ENCODE measurements at regions not wholly inside any gene's neighbourhood (a gene's known extent, or its start where the extent isn't known, plus 50 kb on each side); places are given as distances from the start of the nearest gene placed in this dataset.

DNA sequence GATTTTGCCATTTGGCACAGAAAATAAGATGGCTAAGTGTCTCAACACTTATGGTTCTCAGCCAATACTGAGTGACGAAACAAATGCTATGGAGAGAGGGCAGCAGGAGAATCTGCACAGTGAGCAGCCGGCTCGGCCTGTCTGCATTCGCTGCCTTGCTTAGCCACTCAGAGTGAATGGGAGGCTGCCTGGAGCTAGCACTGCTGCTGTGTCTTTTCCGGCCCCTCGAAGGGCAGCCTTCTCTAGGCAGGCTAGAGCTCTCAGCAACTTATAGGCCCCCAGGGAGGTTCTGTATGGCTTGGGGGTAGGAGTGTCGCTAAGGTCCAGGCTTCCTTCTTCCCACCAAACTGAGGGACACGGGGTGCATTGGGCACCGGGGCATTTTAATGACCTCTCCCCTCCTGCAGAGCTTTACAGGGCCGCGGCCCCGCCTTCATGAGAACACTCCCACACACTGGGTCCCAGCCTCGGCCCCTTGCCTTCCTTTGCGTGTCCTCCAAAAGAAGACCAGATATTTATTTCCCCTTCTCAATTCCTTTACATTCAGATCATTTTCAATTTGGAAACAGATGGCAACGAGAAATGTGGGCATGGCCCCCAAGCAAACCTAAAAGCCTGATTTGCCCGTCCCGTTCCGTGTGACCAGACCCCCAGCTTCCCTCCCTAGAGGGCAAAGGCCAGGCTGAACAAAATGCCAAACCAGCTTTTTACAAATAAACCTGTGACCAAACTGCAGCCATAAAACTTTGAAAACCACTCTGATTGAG is 670.9 kb downstream of the TOX3 start:
- Histone ChIP-seq H4K20me1 (ENCODE audit: insufficient read depth, low read depth, low read length) (no peaks in the 10 kb centered on the region), H3K27ac (ENCODE audit: low read length) (no peak overlapping the region), H2AFZ (ENCODE audit: low read length) (no peak overlapping the region), H3K4me3 (ENCODE audit: low read length) (no peak overlapping the region), H3K9me3 (ENCODE audit: low read length) (no peaks in the 10 kb centered on the region), H3K4me2 (ENCODE audit: low read depth, low read length, poor library complexity, severe bottlenecking) (no peak overlapping the region), H3K9me2 (replicated peaks; ENCODE audit: insufficient read depth, low read length) (no peaks in the 10 kb centered on the region), H3K27me3 (ENCODE audit: low read length) (no peaks in the 10 kb centered on the region), H3K79me2 (ENCODE audit: low read length) (no peaks in the 10 kb centered on the region), H3K4me1 (ENCODE audit: low read length) (no peaks in the 10 kb centered on the region), H3K9ac (ENCODE audit: low read length) (no peak overlapping the region), H3K36me3 (ENCODE audit: insufficient read depth, low read length) (no peaks in the 10 kb centered on the region)
- DNase-seq = no peak

DNA sequence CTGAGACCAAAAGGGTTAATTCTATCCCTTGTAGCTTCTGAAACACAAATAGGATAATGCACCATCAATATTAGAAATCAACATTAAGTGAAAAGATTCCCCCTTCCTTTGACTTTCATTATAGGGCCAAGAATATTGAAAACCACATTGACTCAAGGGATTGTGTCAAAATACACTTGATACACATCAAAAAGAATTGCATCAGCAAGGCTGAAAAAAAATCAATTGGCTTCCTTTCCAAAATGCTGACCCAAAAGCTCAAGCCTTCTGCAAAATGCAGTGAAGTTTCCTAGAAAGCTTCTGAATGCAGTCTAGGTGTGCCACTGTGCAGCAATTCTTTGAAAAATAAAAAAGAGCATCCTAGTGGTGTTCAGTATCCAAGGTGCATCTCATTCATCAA is 674.4 kb downstream of the TOX3 start:
- DNase-seq = no peak
- Histone ChIP-seq H3K9ac (ENCODE audit: low read length) (no peak overlapping the region), H4K20me1 (ENCODE audit: insufficient read depth, low read depth, low read length) (no peaks in the 10 kb centered on the region), H3K4me3 (ENCODE audit: low read length) (no peak overlapping the region), H3K79me2 (ENCODE audit: low read length) (no peaks in the 10 kb centered on the region), H3K9me3 (ENCODE audit: low read length) (no peaks in the 10 kb centered on the region), H3K4me2 (ENCODE audit: low read depth, low read length, poor library complexity, severe bottlenecking) (no peak overlapping the region), H3K4me1 (ENCODE audit: low read length) (no peaks in the 10 kb centered on the region), H3K36me3 (ENCODE audit: insufficient read depth, low read length) (no peaks in the 10 kb centered on the region), H3K9me2 (replicated peaks; ENCODE audit: insufficient read depth, low read length) (no peaks in the 10 kb centered on the region), H3K27ac (ENCODE audit: low read length) (no peak overlapping the region), H2AFZ (ENCODE audit: low read length) (no peak overlapping the region), H3K27me3 (ENCODE audit: low read length) (no peaks in the 10 kb centered on the region)

DNA sequence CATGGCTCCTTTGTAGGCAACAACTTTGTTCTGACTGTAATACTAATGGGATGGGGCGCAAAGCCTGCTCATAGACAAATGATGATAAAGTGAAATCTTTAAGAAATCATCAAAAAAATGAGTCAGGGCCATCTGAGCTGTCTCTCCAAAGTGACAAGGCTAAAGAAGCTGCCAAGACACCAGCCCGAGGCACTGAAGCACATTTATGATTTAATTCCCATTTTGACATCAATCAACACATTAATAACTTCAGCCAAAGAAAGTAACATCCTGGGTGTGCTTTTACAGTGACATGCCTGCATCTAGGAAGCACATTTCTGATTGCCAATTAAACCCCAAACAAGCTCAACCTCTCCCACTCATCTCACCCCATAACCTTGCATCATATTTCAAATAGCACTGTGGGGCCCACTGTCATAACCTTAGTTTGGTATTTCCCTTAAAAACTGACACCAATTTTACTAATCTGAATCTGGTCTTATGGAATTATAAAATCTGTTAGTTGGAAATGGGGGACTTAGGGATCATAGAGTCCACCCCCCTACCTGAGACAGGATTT is 676.6 kb downstream of the TOX3 start:
- H3K9ac ChIP-seq (ENCODE audit: low read length) = no peak overlapping the region
- no peak for DNase-seq
- no peaks in the 10 kb centered on the region for H3K4me1 ChIP-seq (ENCODE audit: low read length)
- H3K4me3 ChIP-seq (ENCODE audit: low read length) = no peak overlapping the region
- no peaks in the 10 kb centered on the region for H3K79me2 ChIP-seq (ENCODE audit: low read length)
- no peaks in the 10 kb centered on the region for H3K27me3 ChIP-seq (ENCODE audit: low read length)
- no peak overlapping the region for H2AFZ ChIP-seq (ENCODE audit: low read length)
- H3K4me2 ChIP-seq (ENCODE audit: low read depth, low read length, poor library complexity, severe bottlenecking) = no peak overlapping the region
- no peaks in the 10 kb centered on the region for H3K9me2 ChIP-seq (replicated peaks; ENCODE audit: insufficient read depth, low read length)
- no peaks in the 10 kb centered on the region for H3K9me3 ChIP-seq (ENCODE audit: low read length)
- no peaks in the 10 kb centered on the region for H4K20me1 ChIP-seq (ENCODE audit: insufficient read depth, low read depth, low read length)
- no peaks in the 10 kb centered on the region for H3K36me3 ChIP-seq (ENCODE audit: insufficient read depth, low read length)
- H3K27ac ChIP-seq (ENCODE audit: low read length) = no peak overlapping the region

DNA sequence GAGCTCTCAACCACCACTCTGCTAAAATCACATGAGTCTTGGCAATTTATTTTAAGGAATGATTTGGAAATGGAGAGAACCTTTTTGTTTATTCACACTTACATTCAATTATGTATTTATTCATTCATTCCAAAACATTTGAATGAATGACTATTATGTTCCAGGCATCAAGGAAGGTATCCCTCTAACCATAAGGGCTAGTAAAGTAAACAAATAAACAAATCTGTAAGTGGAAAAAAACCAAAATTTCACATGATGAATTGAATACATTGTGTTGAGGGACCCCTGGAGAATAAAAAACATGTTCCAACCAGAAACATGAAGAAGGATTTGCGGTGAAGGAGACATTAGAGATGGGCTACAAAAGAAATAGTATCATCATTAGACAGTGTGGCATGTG is 677.8 kb downstream of the TOX3 start:
- Histone ChIP-seq H3K27me3 (ENCODE audit: low read length) (no peaks in the 10 kb centered on the region), H3K9me2 (replicated peaks; ENCODE audit: insufficient read depth, low read length) (no peaks in the 10 kb centered on the region), H4K20me1 (ENCODE audit: insufficient read depth, low read depth, low read length) (no peaks in the 10 kb centered on the region), H3K27ac (ENCODE audit: low read length) (no peak overlapping the region), H3K4me2 (ENCODE audit: low read depth, low read length, poor library complexity, severe bottlenecking) (no peak overlapping the region), H3K4me1 (ENCODE audit: low read length) (no peaks in the 10 kb centered on the region), H3K9me3 (ENCODE audit: low read length) (no peaks in the 10 kb centered on the region), H3K9ac (ENCODE audit: low read length) (no peak overlapping the region), H2AFZ (ENCODE audit: low read length) (no peak overlapping the region), H3K4me3 (ENCODE audit: low read length) (no peak overlapping the region), H3K79me2 (ENCODE audit: low read length) (no peaks in the 10 kb centered on the region), H3K36me3 (ENCODE audit: insufficient read depth, low read length) (no peaks in the 10 kb centered on the region)
- no peak for DNase-seq

DNA sequence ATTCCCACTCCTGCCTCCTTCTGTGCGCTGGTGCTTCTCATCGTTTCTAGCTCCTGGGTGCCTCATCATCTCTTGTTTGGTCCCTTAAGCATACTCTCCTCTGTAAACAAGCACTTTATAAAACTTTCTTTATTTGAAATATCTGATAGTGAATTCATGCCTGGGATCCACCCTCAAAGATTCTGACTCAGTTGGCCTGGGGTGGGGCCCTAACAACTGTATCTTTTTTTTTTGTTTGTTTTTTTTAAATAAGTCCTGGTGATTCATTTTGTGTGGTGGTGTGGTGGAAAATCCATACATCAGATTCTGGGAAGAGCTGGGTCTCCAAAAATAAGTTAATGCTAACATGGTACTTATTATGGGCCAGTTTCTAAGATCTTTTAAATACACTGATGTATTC is 678.3 kb downstream of the TOX3 start:
- no peaks in the 10 kb centered on the region for H4K20me1 ChIP-seq (ENCODE audit: insufficient read depth, low read depth, low read length)
- DNase-seq = no peak
- no peaks in the 10 kb centered on the region for H3K9me2 ChIP-seq (replicated peaks; ENCODE audit: insufficient read depth, low read length)
- no peaks in the 10 kb centered on the region for H3K79me2 ChIP-seq (ENCODE audit: low read length)
- no peak overlapping the region for H3K9ac ChIP-seq (ENCODE audit: low read length)
- H3K9me3 ChIP-seq (ENCODE audit: low read length) = no peaks in the 10 kb centered on the region
- no peaks in the 10 kb centered on the region for H3K4me1 ChIP-seq (ENCODE audit: low read length)
- H3K4me2 ChIP-seq (ENCODE audit: low read depth, low read length, poor library complexity, severe bottlenecking) = no peak overlapping the region
- H3K27me3 ChIP-seq (ENCODE audit: low read length) = no peaks in the 10 kb centered on the region
- H3K36me3 ChIP-seq (ENCODE audit: insufficient read depth, low read length) = no peaks in the 10 kb centered on the region
- H2AFZ ChIP-seq (ENCODE audit: low read length) = no peak overlapping the region
- no peak overlapping the region for H3K27ac ChIP-seq (ENCODE audit: low read length)
- no peak overlapping the region for H3K4me3 ChIP-seq (ENCODE audit: low read length)

DNA sequence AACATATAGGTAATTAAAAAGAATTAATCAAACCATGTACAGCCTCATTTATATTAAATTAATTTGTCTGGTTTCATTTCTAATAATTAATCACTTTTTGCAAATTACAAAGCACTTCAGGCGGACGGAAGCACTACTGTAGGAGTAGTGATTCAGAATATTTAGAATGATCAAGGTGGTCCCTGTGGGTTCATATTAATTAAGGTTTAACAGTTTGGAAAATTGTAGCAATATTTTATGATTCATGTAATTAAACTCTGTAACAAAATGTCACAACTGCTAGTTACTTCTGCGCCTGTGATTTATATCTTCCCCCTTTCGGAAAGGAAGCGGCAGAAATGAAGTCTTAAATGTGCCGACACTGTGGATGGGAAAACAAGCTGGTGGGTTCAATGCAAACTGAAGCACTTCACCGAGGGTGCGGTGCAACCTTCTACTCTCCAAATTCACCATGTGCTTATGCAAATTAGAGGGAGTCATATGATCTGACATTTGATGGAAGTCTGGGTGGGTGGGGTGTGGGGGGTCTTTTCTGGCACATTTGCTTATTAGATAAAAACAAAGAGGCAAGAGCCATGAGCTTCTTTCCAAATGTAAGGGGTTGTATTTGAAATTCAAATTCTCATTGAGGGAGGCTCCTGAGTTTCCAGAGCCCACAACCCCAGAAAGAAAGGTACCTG is 679.4 kb downstream of the TOX3 start:
- no peak for DNase-seq
- no peaks in the 10 kb centered on the region for H3K79me2 ChIP-seq (ENCODE audit: low read length)

DNA sequence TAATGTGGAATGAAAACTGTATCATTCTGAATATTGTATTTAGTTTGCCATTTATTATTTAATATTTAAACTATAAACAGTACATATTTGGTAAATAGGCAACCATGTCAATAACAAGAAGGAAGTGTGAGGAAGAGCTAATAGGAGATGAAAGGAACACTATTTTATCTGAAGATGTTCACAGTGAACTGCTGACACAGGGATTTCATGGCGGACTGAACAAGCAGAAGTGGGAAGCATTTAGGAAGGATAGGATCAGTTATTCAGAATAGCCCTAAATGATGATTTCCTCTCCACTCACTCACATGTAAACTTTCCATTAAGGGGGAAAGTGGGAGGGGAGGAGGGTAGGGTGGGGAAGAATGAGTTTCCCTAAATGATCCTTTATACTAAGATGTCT is 682.4 kb downstream of the TOX3 start:
- Histone ChIP-seq H3K79me2 (ENCODE audit: low read length) (no peaks in the 10 kb centered on the region), H2AFZ (ENCODE audit: low read length) (no peak overlapping the region), H3K9me2 (replicated peaks; ENCODE audit: insufficient read depth, low read length) (no peaks in the 10 kb centered on the region), H3K27ac (ENCODE audit: low read length) (no peak overlapping the region), H3K4me2 (ENCODE audit: low read depth, low read length, poor library complexity, severe bottlenecking) (no peak overlapping the region), H3K4me3 (ENCODE audit: low read length) (no peak overlapping the region), H4K20me1 (ENCODE audit: insufficient read depth, low read depth, low read length) (no peaks in the 10 kb centered on the region), H3K9me3 (ENCODE audit: low read length) (no peaks in the 10 kb centered on the region), H3K9ac (ENCODE audit: low read length) (no peak overlapping the region), H3K27me3 (ENCODE audit: low read length) (no peaks in the 10 kb centered on the region), H3K4me1 (ENCODE audit: low read length) (no peaks in the 10 kb centered on the region), H3K36me3 (ENCODE audit: insufficient read depth, low read length) (no peaks in the 10 kb centered on the region)
- DNase-seq = no peak

More for the DNA sequence above, 679.4 kb downstream of the TOX3 start:
- no peaks in the 10 kb centered on the region for H3K27me3 ChIP-seq (ENCODE audit: low read length)
- no peaks in the 10 kb centered on the region for H3K9me3 ChIP-seq (ENCODE audit: low read length)
- no peaks in the 10 kb centered on the region for H3K36me3 ChIP-seq (ENCODE audit: insufficient read depth, low read length)
- H3K4me2 ChIP-seq (ENCODE audit: low read depth, low read length, poor library complexity, severe bottlenecking) = no peak overlapping the region
- no peak overlapping the region for H3K9ac ChIP-seq (ENCODE audit: low read length)
- H3K4me1 ChIP-seq (ENCODE audit: low read length) = no peaks in the 10 kb centered on the region
- H3K9me2 ChIP-seq (replicated peaks; ENCODE audit: insufficient read depth, low read length) = no peaks in the 10 kb centered on the region
- no peak overlapping the region for H2AFZ ChIP-seq (ENCODE audit: low read length)
- H3K27ac ChIP-seq (ENCODE audit: low read length) = no peak overlapping the region
- H4K20me1 ChIP-seq (ENCODE audit: insufficient read depth, low read depth, low read length) = no peaks in the 10 kb centered on the region
- no peak overlapping the region for H3K4me3 ChIP-seq (ENCODE audit: low read length)

DNA sequence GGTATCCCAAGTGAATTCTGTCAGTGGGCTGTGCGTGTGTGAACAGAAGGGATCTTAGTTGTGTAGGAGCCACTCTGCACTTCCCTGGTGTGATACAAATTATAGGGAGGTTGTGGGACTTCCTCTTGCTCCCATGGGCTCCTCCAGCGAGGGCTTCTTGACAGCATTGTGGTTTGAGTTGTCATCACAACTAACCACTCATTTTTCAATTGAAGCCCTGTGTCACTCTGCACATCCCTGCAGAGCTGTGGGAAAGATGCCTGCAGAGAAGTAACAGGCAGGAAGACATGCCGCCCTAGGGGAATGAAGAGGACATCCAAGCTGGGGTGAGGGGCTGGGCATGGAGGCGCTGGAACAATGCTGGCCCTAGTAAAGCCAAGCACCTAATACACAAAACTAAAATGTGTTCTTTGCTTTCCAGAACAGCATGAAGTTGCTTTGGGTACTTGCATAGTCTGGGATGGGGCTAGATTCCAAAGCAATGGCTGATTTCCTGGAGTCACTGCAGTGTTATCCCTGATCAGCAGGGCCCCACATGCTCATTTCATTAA is 692.5 kb downstream of the TOX3 start:
- no peaks in the 10 kb centered on the region for H3K9me2 ChIP-seq (replicated peaks; ENCODE audit: insufficient read depth, low read length)
- no peaks in the 10 kb centered on the region for H3K79me2 ChIP-seq (ENCODE audit: low read length)
- H3K9me3 ChIP-seq (ENCODE audit: low read length) = no peaks in the 10 kb centered on the region
- no peak overlapping the region for H3K27ac ChIP-seq (ENCODE audit: low read length)
- no peak for DNase-seq
- no peaks in the 10 kb centered on the region for H3K27me3 ChIP-seq (ENCODE audit: low read length)
- H3K4me2 ChIP-seq (ENCODE audit: low read depth, low read length, poor library complexity, severe bottlenecking) = no peak overlapping the region
- no peak overlapping the region for H3K9ac ChIP-seq (ENCODE audit: low read length)
- H3K4me3 ChIP-seq (ENCODE audit: low read length) = no peak overlapping the region
- no peaks in the 10 kb centered on the region for H3K36me3 ChIP-seq (ENCODE audit: insufficient read depth, low read length)
- no peaks in the 10 kb centered on the region for H3K4me1 ChIP-seq (ENCODE audit: low read length)
- H4K20me1 ChIP-seq (ENCODE audit: insufficient read depth, low read depth, low read length) = no peaks in the 10 kb centered on the region
- no peak overlapping the region for H2AFZ ChIP-seq (ENCODE audit: low read length)

All from Karpas-422 (cell line).